GM18502 (cell line): ENCODE measurements at regions not wholly inside any gene's neighbourhood (a gene's known extent, or its start where the extent isn't known, plus 50 kb on each side); places are given as distances from the start of the nearest gene placed in this dataset.
"Not testable (repeated sequence)": the region's sequence is repeated elsewhere in the genome, so short reads cannot be mapped to it uniquely, and the experiment has no call there.

Source experiments
- ATAC-seq: cut with Tn5 transposase; IDR thresholded peaks from one replicate; pipeline ENCODE4 v1.9.1; 2021; ENCODE audit warnings: mild to moderate bottlenecking; ENCODE audit not compliant: unreplicated experiment, poor library complexity

DNA sequence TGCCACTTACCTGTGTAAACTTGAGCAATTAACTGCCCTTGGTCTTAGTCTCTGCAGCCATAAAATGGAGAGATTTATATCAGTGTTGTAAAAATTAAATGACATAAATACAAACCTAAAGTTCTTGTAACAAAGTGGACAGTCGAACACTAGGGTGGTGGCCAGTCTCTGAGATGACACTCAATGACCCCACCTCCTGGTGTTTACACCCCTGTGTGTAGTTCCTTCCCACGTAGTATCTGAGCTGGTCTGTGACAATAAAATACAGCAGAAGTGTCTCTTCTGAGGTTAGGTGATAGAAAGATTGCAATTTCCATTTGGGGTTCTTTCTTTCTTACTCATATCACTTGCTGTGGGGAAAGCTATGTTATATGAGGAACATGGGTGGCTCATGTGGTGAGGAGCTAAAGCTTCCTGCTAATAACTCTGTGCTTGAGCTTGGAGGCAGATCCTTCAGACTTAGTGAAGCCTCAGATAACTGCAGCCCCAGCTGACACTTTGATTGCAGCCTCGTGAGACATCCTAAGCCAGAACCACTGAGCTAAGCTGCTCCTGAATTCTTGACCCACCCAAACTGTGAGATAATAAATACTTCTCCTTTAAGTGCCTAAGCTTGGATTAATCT lies 173.4 kb upstream of the CHD1 start:
- peak; percentile 52 for ATAC-seq

DNA sequence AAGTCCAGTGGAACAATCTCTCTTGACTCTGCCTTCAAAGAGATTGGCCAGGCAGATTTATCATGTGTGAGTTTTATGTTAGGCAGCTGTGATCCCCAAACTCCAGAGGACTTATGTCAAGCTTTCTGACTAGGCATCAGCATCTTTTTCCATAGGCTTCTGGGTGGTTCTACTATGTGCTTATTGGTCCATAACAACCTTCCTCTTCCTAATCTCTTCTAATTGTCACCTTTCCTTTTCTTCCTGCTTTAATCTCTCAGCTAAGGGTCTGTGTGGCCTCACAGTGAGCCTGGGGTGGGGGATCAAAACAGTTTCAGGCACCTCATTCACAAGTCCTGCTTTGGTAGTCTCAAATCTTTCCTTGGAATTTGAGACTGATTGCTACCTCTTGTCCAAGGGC lies 170.9 kb upstream of the CHD1 start:
- no peak for ATAC-seq

DNA sequence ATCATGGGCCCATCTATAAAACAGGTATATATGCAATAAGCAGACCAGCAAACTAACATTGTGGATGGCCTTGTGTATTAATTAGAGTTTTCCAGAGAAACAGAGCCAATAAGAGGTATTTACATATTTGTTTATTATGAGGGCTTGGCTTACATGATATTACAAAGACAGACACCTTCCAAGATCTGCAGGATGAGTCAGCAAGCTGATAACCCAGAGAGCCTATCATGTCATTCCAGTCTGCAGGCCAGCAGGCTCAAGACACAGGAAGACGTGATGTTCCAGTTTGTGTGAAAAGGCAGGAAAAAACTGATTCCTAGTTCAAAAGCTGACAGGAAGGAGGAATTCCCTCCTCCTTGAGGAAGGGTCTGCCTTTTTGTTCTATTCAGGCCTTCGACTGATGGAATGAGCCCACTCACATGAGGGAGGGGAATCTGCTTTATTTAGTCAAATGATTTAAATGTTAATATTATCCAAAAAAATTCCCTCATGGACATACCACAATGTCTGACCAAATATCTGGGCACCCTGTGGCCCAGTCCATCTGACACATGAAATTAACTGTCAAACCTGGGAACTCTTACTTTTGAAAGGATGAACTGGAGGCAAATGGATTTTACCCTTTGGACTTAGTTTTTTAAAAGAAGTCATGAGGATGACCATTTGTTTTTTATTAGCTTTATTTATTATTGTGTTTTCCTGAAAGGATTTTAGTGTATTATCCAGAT lies 161.2 kb upstream of the CHD1 start:
- ATAC-seq, result no peak

DNA sequence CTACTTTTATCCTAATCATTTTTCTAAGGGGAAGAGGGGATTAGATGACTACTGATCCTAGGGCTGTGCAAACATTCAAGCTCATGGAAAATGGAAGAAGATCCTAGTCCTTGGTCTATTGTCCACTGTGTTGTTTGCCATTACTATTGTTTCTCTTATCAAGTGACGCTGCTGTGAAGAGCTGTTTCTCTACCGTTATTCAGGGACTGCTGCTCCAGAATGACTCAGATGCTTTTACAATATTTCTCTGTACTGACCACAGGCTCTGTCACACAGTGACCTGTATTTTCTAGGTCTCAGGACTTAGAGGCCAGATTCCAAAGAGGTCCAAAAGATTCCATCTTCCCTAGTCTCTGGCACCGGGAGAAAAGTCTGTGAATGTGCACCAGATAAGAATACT lies 159.5 kb upstream of the CHD1 start:
- no peak for ATAC-seq

DNA sequence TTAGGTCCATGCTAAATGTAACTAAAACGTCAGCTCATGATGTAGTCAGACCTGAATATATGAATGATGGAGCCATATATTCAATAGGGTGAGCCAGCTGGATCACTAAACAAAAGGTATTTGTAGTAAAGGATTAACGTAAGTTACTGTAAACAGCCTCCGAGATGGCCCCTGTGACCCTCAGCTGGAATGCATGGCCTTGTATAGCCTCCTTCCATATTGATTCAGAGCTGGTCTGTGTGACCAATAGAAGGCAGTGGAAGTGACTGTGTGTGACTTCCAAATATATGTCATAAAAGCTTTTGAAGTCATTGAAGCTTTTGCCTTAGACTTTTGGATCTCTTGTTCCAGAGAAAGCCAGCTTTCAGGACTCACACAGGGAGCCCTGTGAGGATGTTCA lies 154.4 kb upstream of the CHD1 start:
- ATAC-seq, result no peak

DNA sequence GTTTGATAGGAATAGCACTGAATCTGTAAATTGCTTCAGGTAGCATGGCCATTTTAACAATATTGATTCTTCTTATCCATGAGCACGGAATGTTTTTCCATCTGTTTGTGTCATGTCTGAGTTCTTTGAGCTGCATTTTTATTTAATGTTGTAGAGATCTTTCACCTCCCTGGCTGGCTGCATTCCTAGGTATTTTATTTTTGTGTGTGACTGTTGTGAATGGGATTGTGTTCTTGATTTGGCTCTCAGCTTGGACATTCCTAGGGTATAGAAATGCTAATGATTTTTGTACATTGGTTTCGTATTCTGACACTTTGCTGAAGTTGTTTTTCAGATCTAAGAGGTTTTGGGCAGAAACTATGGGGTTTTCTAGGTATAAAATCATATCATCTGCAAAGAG lies 152.9 kb upstream of the CHD1 start:
- no peak for ATAC-seq

DNA sequence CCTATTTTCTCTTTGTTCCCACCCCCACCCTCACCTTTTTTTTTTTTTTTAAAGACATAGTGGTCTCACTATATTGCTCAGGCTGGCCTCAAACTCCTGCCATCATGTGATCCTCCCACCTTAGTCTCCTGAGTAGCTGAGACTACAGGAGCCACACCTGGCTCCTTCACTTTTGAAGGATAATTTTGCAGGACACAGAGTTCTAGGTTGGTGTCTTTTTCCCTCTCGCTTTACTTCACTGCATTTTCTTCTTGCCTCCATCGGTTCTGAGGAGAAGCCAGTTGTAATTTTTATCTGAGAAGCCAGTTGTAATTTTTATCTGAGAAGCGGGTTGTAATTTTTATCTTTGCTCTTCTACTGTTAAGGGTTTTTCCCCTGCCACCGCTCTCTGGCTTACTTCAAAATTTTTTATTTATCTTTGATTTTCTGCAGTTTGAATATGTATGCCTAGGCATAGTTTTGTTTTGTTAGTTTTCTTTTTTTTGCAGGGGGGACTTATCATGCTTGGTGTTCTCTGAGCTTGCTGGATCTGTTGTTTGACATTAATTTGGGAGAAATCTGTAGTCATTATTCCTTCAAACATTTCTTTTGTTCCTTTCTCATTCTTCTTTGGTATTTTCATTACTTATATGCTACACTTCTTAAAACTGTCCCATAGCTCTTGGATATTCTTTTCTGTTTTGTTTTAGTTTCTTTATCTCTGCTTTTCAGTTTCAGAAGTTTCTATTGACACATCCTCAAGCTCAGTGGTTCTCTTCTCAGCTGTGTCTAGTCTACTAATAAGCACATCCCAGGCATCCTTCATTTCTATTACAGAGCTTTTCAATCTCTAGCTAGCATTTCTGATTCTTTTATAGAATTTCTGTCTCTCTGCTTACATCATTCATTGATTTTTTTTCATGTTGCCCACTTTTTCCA lies 148.2 kb upstream of the CHD1 start:
- peak; percentile 63 for ATAC-seq

DNA sequence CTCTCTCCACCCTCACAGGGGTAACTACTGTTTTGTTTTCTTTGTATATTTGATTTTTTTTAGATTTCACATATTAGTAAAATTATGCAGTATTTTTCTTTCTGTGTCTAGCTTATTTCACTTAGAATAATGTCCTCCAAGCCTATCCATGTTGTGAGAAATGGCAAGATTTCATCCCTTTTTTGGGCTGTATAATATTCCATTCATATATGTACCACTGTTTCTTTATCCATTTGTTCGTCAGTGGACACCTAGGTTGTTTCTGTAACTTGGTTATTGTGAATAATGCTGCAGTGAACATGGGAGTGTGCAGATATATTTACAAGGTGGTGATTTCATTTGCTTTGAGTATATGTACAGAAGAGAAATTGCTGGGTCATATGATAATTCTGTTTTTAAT lies 144.0 kb upstream of the CHD1 start:
- no peak for ATAC-seq

DNA sequence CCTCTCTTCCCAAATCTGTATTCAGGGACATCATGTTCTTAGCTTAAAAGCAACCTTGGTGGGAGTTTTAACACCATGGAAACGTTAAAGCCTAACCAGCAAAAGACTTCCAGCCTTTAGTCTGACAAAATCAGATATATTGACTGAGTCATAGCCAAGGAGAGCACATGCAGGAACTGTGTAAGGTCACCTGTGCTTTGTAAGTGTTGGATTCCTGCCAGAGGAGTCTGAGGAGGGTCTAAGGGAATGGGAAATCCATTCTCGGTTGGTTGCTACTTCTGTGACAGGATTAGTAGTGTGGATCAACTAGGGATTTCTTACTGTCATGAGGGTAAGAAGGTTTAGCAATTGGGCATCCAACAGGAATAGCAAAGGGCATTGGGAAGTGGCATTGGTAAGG lies 142.0 kb upstream of the CHD1 start:
- ATAC-seq, result no peak

DNA sequence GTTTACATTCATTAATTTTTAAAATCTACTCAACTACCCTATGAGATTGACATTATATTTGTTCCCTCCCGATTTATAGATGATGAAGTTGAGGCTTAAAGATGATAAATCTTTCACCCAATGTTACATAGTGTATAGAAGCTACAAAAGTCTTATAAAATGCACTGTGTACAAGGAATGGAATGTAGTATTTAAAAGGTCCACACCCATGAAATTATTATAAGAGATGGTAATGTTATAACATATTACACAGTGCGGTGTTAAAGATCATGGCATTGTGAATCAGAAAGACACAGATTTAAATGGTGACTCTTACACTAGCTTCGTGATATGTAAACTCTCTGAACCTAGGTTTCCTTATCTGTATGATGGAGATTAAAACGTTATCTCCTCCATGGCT lies 141.6 kb upstream of the CHD1 start:
- ATAC-seq, result no peak

DNA sequence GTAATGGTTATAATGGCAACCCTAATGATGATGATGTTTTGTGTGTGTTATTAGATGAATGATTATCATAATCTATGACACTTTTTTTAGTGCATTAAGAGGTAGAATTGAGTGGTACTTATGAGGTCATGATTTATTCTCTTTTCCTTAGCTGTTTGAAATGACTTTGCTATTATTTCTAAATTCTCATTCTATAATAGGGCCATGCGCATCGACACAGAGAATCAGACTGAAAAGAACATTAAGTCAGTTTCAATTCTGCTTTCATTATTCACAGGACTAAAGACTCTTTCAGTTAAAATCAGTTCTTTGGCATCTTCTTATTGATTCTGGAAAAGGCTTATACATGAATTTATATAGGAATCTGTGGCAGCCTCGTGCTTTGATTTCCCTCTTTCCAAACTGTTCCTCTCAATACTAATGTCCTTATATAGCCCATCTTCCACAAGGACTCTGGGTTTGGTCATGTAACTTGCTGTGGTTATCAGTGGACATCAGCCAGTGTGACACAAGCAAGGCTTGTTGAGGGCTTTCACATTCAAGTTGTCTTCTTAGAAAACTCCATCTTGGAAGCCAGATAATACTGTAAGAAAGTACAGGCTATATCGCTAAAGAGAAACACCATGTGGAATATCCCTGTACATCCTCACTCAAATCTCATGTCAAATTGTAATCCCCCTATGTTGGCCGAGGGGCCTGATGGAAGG lies 140.3 kb upstream of the CHD1 start:
- peak; percentile 90 for ATAC-seq

DNA sequence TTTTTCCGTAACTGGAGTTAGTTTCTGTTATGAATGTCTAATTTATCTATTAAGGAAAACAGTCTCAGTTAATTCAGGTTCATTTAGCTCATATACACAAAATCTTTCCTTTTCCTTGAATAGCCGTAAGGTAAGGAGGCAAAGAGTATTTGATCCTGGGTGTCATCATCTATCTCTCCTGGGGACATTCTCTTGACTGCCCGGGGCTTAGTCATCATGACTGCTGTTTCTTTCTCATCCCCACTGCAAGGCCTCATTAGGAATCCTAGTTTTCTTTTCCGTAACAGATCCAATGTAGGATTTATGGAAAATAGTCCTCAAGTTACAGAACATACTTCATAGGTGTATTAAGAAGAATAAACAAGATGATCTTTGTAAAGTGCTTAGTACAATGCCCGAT lies 134.9 kb upstream of the CHD1 start:
- ATAC-seq, result no peak

DNA sequence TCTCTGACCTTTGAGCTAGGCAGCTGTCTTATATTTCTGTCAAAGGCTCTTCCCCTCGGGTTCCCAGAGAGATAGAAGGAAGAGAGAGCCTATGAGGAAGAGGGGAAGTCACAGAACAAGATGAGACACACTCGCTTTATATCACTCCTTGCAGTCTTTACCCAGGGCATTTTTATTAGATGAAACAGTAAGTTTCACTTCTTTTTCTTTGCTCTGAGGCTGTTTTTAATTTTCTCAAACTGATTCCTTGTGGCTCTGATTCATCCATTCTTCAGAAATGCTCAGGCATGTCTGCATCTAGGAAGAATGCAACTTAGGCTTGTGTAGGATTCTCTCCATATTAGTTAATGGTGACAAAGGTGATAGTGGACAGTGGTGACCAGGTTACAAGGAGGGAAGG lies 132.9 kb upstream of the CHD1 start:
- no peak for ATAC-seq

DNA sequence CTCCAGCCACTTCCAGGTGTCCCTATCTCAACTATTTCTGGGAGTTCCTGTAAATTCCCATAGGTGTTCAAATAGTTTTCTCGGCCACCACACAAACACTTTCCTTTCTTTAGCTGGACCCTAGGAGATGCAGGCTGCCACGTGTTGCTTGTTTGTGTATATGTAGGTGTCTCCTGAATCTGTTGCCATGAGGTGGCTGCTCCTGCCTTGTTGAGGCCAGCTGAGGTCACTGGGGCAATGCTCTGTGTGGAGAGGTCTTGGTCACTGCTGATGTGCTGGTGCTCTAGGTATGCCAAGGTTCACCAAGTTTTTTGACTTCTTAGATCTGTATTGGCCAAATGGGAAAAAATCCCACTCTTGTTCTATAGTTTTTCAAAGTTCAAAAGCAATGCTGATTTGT lies 132.5 kb upstream of the CHD1 start:
- ATAC-seq, result no peak

DNA sequence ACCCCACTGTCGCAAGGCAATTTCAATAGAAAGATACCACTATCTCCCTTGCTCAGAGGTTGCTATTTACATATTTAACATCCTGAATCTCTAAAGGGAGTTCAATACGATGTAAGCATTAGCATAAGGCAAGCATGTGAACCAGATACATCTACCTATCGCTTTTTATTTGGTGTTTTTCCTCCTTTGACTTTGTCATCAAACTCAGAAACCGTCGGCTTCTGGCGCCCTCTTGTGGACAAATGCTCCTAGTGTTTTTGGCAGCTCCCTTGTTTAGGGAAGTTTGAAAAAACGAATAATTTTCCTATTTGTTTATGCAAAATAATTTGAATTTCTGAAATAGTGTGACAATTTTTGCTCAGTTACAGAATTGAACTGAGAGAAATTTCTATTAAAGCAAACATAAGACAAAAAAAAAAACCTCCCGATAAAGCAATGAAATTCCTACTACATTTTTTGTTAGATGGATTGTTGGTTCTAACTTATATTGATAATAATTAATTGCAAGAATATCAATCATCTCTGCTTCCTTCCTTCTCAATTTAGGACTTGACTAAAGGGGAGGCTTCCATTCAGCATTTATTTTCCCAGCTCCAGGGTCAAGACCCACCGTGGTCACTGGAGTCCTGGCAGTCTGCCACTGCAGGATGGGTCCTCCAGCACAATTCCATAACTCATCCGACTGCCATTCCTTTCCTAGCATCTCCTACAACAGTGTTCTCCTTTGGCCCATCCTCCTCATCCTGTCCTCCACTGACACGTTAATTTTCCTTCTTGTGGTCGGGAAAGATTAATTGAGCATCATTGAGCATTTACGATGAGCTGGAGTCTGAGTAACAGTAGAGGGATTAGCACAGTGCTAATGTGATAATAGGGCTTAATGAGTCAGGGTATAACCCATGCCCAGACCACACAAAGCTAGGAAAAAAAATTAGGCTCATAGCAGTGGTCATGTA lies 131.8 kb upstream of the CHD1 start:
- ATAC-seq, result peak; percentile 68

DNA sequence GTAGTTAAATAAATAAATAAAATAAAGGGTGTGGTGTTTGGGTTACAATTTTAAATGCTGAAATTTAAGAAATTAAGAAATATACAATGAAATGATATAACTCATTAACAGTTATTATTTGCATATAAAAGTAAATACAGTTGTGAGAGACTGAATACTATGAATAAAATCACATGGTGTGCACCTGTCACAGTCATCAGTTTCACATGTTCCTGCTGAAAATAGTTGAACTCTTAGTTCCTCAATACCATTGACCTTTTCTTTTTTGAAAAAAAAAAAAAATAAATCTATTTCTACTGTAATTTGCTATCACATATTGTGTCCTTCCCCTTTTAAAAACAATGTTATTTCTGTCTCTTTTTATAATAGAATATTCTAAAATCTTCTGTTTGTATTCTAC lies 130.9 kb upstream of the CHD1 start:
- peak; percentile 72 for ATAC-seq

DNA sequence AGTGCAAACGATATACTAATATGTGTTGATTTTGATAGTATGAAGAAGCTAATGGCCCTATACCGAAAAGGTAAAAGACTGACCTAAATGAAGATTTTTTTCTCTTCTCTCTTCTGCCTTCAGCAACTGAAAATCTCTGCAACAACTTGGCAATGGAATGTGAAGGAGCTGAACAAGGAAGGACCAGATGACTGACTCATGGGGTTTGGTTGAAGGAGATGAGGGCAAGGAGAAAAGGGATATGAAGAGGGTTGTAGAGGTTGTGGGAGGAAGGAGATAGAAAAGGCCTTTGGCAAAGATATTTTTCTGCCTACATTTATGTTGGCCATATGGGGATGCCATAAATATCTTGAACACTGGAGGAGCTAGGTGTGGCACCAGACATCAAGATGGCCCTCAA lies 129.7 kb upstream of the CHD1 start:
- no peak for ATAC-seq

DNA sequence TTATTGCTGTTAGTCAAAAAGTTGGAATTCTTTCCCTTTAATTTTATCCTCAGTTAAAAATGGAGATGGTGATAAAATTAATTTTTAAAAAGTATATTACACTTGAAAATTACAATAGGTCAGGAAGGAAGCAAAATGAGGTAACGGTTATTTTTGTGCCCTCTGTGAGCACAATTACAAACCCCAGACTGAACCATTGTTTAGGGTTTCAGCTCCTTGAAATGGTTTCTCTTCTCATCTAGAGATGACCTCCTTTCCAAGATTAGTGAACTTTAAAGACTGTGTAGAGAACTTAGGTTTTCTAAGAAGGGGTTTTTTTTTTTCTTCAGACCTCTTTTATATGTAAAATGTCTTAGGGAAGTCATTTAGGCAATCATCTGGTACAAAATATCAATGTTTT lies 126.2 kb upstream of the CHD1 start:
- ATAC-seq, result peak; percentile 78

DNA sequence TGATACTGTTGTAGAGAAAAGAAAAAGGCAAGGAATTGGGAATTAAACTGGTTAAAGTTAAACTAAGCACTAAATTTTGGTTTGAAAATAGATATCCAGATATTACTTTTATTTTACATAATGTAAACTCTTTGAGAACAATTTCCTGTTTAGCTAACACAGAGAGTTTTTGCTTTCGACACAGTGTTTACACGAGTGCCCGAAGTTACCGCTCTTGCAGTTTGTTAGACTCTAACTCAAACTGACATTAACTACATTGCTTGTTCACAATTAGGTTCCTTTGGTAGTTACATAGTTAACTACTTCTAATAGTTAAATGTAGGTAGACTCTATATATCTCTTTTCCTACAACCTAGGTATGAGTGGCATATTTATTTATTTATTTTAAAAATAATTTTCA lies 117.1 kb upstream of the CHD1 start:
- no peak for ATAC-seq

DNA sequence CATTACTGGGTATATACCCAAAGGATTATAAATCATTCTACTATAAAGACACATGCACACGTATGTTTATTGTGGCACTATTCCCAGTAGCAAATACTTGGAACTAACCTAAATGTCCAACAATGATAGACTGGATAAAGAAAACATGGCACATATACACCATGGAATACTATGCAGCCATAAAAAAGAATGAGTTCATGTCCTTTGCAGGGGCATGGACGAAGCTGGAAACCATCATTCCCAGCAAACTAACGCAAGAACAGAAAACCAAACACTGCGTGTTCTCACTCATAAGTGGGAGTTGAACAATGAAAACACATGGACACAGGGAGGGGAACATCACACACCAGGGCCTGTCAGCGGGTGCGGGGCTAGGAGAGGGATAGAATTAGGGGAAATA lies 114.5 kb upstream of the CHD1 start:
- not testable (repeated sequence) for ATAC-seq
